Heart left ventricle (tissue), 13 donors: ENCODE measurements at regions not wholly inside any gene's neighbourhood (a gene's known extent, or its start where the extent isn't known, plus 50 kb on each side); places are given as distances from the start of the nearest gene placed in this dataset.

Experiments
- CTCF ChIP-seq, 12 donors: fragments of 200-600 bp; sonication (generic) in 4 of 12; IDR thresholded peaks; one replicate each; pipeline versions ENCODE4 v1.5.0 to v1.8.0; 2018 to 2022; ENCODE audit warnings: antibody characterized with exemption in 12 of 12, mild to moderate bottlenecking in 5 of 12
- POLR2A ChIP-seq, 2 donors: fragments of 450-650 bp; IDR thresholded peaks; one replicate each; pipeline ENCODE4 v1.6.1; 2017; ENCODE audit warnings: antibody characterized with exemption in 2 of 2, mild to moderate bottlenecking in 2 of 2, moderate library complexity in 2 of 2
- donor health status: ischemic (EF 13 %, LVEDD 7.1; RV severe dilation, severe dysfunction).
- donor health status: DM: no; HTN: yes; CAD: no.
- donor health status: DM: no; HTN: no; CAD: no.
- donor health status: ischemic (EF 25% LVEDD 6.9; RV normal size, moderate dysfunction).
- donor health status: ischemic (EF 25% LVEDD 5.7; RV mildly dilated, moderate dysfunction).
- donor health status: ischemic (EF 35%, LVEDD 5.7; RV mildly dilated, moderate dysfunction).
- donor health status: nonischemic (EF 11% LVEDD 7.7; RV severe dilation, severe dysfunction).
- donor health status: DM: yes; HTN: yes; CAD: no.
- donor health status: PGD.
- donor health status: ischemic (EF 29% LVEDD 5.4; RV normal size, mild dysfunction).
- donor health status: nonischemic (EF 23%, LVEDD 6.1; RV moderate dilation, normal function).

- TF ChIP-seq CTCF (IDR thresholded peaks at IDR 0.05) (no peak), POLR2A (IDR thresholded peaks at IDR 0.05) (no peak)
These were observed 229.3 kb upstream of the PRSS58 start for GRCh38 chr7:142487124-142487523.
